HEK293T (cell line): ENCODE measurements at regions not wholly inside any gene's neighbourhood (a gene's known extent, or its start where the extent isn't known, plus 50 kb on each side); places are given as distances from the start of the nearest gene placed in this dataset.

Experiments
- BHLHE40 ChIP-seq: fragments of 450-650 bp; IDR thresholded peaks from 2 replicates; pipeline ENCODE4 v1.6.1; 2016; ENCODE audit warnings: mild to moderate bottlenecking, moderate library complexity, borderline replicate concordance
- CTBP1 ChIP-seq: fragments of 450-650 bp; IDR thresholded peaks from 2 replicates; pipeline ENCODE4 v1.6.1; 2016; ENCODE audit warnings: borderline replicate concordance
- ELF4 ChIP-seq: fragments of 450-650 bp; IDR thresholded peaks from 2 replicates; pipeline ENCODE4 v1.6.1; 2017; ENCODE audit warnings: antibody characterized with exemption
- FOXA1 ChIP-seq: fragments of 450-650 bp; IDR thresholded peaks from 2 replicates; pipeline ENCODE4 v1.6.1; 2016; ENCODE audit warnings: mild to moderate bottlenecking
- FOXM1 ChIP-seq: fragments of 450-650 bp; IDR thresholded peaks from 2 replicates; pipeline ENCODE4 v1.6.1; 2017; ENCODE audit warnings: mild to moderate bottlenecking, borderline replicate concordance
- HDGF ChIP-seq: fragments of 450-650 bp; IDR thresholded peaks from 2 replicates; pipeline ENCODE4 v1.6.1; 2017; ENCODE audit warnings: antibody characterized with exemption, borderline replicate concordance
- LEF1 ChIP-seq: fragments of 450-650 bp; IDR thresholded peaks from 2 replicates; pipeline ENCODE4 v1.6.1; 2017; ENCODE audit warnings: mild to moderate bottlenecking, borderline replicate concordance
- PKNOX1 ChIP-seq: fragments of 450-650 bp; IDR thresholded peaks from 2 replicates; pipeline ENCODE4 v1.6.1; 2016
- SP1 ChIP-seq: fragments of 450-650 bp; IDR thresholded peaks from 2 replicates; pipeline ENCODE4 v1.6.1; 2017
- TARDBP ChIP-seq: fragments of 450-650 bp; IDR thresholded peaks from 2 replicates; pipeline ENCODE4 v1.6.1; 2016

- no peak for TF ChIP-seq FOXM1
- no peak for TF ChIP-seq LEF1
- no peak for TF ChIP-seq ELF4
- TF ChIP-seq CTBP1 = no peak
- no peak for TF ChIP-seq PKNOX1
- no peak for TF ChIP-seq SP1
- TF ChIP-seq HDGF = no peak
- no peak for TF ChIP-seq TARDBP
- no peak for TF ChIP-seq FOXA1
- no peak for TF ChIP-seq BHLHE40
These were observed 274.6 kb downstream of the EIPR1 start for GRCh38 chr2:3102922-3103569.
